Tibial nerve (tissue), 4 donors: ENCODE measurements at regions not wholly inside any gene's neighbourhood (a gene's known extent, or its start where the extent isn't known, plus 50 kb on each side); places are given as distances from the start of the nearest gene placed in this dataset.

Source experiments
- CTCF ChIP-seq, 5 experiments: fragments of 200-600 bp in 3 of 5; fragments of 450-650 bp in 2 of 5; sonication (generic) in 3 of 5; IDR thresholded peaks; one replicate each; pipeline ENCODE4 v1.5.1; 2016 to 2019; ENCODE audit warnings: antibody characterized with exemption in 5 of 5, mild to moderate bottlenecking in 3 of 5, moderate library complexity in 2 of 5
- EP300 ChIP-seq, 2 donors: sonication (generic); formaldehyde crosslinking; IDR thresholded peaks; one replicate each; pipeline ENCODE4 v1.6.1; 2017; ENCODE audit warnings: antibody characterized with exemption in 2 of 2, mild to moderate bottlenecking in 1 of 2

- TF ChIP-seq CTCF (IDR thresholded peaks at IDR 0.05) (no peak), EP300 (IDR thresholded peaks at IDR 0.05) (no peak)
Measured at GRCh38 chr1:213820362-213821149, 167.2 kb upstream of the PROX1 start.
